ENCODE measurements at regions not wholly inside any gene's neighbourhood (a gene's known extent, or its start where the extent isn't known, plus 50 kb on each side); places are given as distances from the start of the nearest gene placed in this dataset.

GRCh38 chr4:182074139-182074538 lies 169.1 kb upstream of the TENM3 start:
- TF ChIP-seq CTCF (IDR thresholded peaks at IDR 0.05) = no peak
- TF ChIP-seq POLR2A (IDR thresholded peaks at IDR 0.05) = no peak
